Fibroblast of lung (primary cell): ENCODE measurements at regions not wholly inside any gene's neighbourhood (a gene's known extent, or its start where the extent isn't known, plus 50 kb on each side); places are given as distances from the start of the nearest gene placed in this dataset.

ENCODE experiments used
- DNase-seq, 2 donors: peaks; one replicate each; pipeline versions ENCODE4 v3.0.0 to v3.0.0-alpha.2; 2010; ENCODE audit warnings: low read depth in 2 of 2
- H2AFZ ChIP-seq: 2 replicates; pipeline ENCODE4 v1.5.1; 2012; ENCODE audit warnings: low read length, control low read depth, inconsistent platforms
- H3K27ac ChIP-seq: 2 replicates; pipeline ENCODE4 v1.5.1; 2011; ENCODE audit warnings: low read length, control low read depth; ENCODE audit not compliant: insufficient read depth
- H3K27me3 ChIP-seq: 2 replicates; pipeline ENCODE4 v1.5.1; 2011; ENCODE audit warnings: mild to moderate bottlenecking, low read length; ENCODE audit not compliant: control insufficient read depth, insufficient read depth
- H3K36me3 ChIP-seq: 2 replicates; pipeline ENCODE4 v1.5.1; 2011; ENCODE audit warnings: low read length; ENCODE audit not compliant: control insufficient read depth, insufficient read depth
- H3K4me1 ChIP-seq: 2 replicates; pipeline ENCODE4 v1.5.1; 2011; ENCODE audit warnings: low read length; ENCODE audit not compliant: control insufficient read depth, insufficient read depth; ENCODE audit errors: extremely low read depth
- H3K4me2 ChIP-seq: 2 replicates; pipeline ENCODE4 v1.5.1; 2011; ENCODE audit warnings: low read length, control low read depth; ENCODE audit not compliant: insufficient read depth; ENCODE audit errors: extremely low read depth
- H3K4me3 ChIP-seq, 4 experiments: fragments of 200-600 bp in 1 of 4; sonication (generic) in 1 of 4; replicated peaks in 1 of 4; 2 replicates each; pipeline ENCODE4 v1.5.1; 2011 to 2016; ENCODE audit warnings: low read length in 4 of 4, low read depth in 3 of 4, mild to moderate bottlenecking in 3 of 4, control low read depth in 2 of 4, inconsistent platforms in 1 of 4, mixed read lengths in 1 of 4; ENCODE audit not compliant: insufficient read depth in 1 of 4; ENCODE audit errors: control extremely low read depth in 1 of 4
- H3K79me2 ChIP-seq: 2 replicates; pipeline ENCODE4 v1.5.1; 2012; ENCODE audit warnings: mild to moderate bottlenecking, low read length, inconsistent platforms; ENCODE audit not compliant: control insufficient read depth, insufficient read depth
- H3K9ac ChIP-seq: 2 replicates; pipeline ENCODE4 v1.5.1; 2011; ENCODE audit warnings: mild to moderate bottlenecking, low read length, control low read depth; ENCODE audit not compliant: insufficient read depth
- H3K9me3 ChIP-seq: 2 replicates; pipeline ENCODE4 v1.5.1; 2012; ENCODE audit warnings: low read depth, low read length; ENCODE audit not compliant: control insufficient read depth, insufficient read depth
- H4K20me1 ChIP-seq: 2 replicates; pipeline ENCODE4 v1.5.1; 2011; ENCODE audit warnings: low read length; ENCODE audit not compliant: control insufficient read depth, insufficient read depth; ENCODE audit errors: extremely low read depth
- CTCF ChIP-seq, 2 donors: IDR thresholded peaks in 1 of 2; conservative IDR thresholded peaks in 1 of 2; 1 replicate in 1 of 2; 2 replicates in 1 of 2; pipeline ENCODE4 v1.5.1; 2011 to 2012; ENCODE audit warnings: low read length in 2 of 2, control low read depth in 1 of 2, inconsistent platforms in 1 of 2, low read depth in 1 of 2, mild to moderate bottlenecking in 1 of 2
- EZH2 ChIP-seq: IDR thresholded peaks from 2 replicates; pipeline ENCODE4 v1.5.1; 2012; ENCODE audit warnings: low read length, control low read depth, mild to moderate bottlenecking; ENCODE audit errors: missing control alignments

GRCh38 chr6:44006872-44007303 lies 120.4 kb downstream of the MRPL14 start:
- no peaks in the 10 kb centered on the region for H3K9me3 ChIP-seq
- H3K79me2 ChIP-seq: no peaks in the 10 kb centered on the region
- H3K4me1 ChIP-seq: peaks cover 33% of the 10 kb centered on the region
- H3K27me3 ChIP-seq: no peaks in the 10 kb centered on the region
- no peaks in the 10 kb centered on the region for H4K20me1 ChIP-seq
- TF ChIP-seq CTCF (conservative IDR thresholded peaks at IDR 0.05 in 1 of 2, IDR thresholded peaks at IDR 0.05 in 1 of 2; ENCODE audit: low read depth in 1 of 2, low read length in 2 of 2) (no peak), EZH2 (no peak)
- H3K36me3 ChIP-seq: no peaks in the 10 kb centered on the region
- H3K4me3 ChIP-seq: no peak overlapping the region
- no peak overlapping the region for H3K27ac ChIP-seq
- no peak overlapping the region for H2AFZ ChIP-seq
- DNase-seq: no peak
- H3K4me2 ChIP-seq: no peak overlapping the region
- no peak overlapping the region for H3K9ac ChIP-seq

GRCh38 chr6:44006123-44006871 lies 121.0 kb downstream of the MRPL14 start:
- Histone ChIP-seq H3K27ac (no peak overlapping the region), H2AFZ (no peak overlapping the region)

GRCh38 chr6:44005507-44005903 lies 121.7 kb downstream of the MRPL14 start:
- Histone ChIP-seq H2AFZ (no peak overlapping the region), H3K4me2 (no peak overlapping the region), H3K9ac (no peak overlapping the region), H3K4me3 (no peak overlapping the region), H4K20me1 (no peaks in the 10 kb centered on the region), H3K79me2 (no peaks in the 10 kb centered on the region), H3K36me3 (no peaks in the 10 kb centered on the region), H3K4me1 (peaks cover 23% of the 10 kb centered on the region), H3K9me3 (no peaks in the 10 kb centered on the region), H3K27ac (no peak overlapping the region), H3K27me3 (no peaks in the 10 kb centered on the region)
- TF ChIP-seq EZH2: no peak
- DNase-seq: no peak

More at GRCh38 chr6:44006123-44006871, 121.0 kb downstream of the MRPL14 start:
- no peak overlapping the region for H3K4me2 ChIP-seq
- H3K9me3 ChIP-seq: no peaks in the 10 kb centered on the region
- H3K4me3 ChIP-seq: no peak overlapping the region
- H4K20me1 ChIP-seq: no peaks in the 10 kb centered on the region
- H3K36me3 ChIP-seq: no peaks in the 10 kb centered on the region
- DNase-seq: peak in 1 of 2 donors; percentile 68
- H3K4me1 ChIP-seq: peaks cover 27% of the 10 kb centered on the region
- no peaks in the 10 kb centered on the region for H3K27me3 ChIP-seq
- H3K79me2 ChIP-seq: no peaks in the 10 kb centered on the region
- TF ChIP-seq CTCF (conservative IDR thresholded peaks at IDR 0.05 in 1 of 2, IDR thresholded peaks at IDR 0.05 in 1 of 2; ENCODE audit: low read depth in 1 of 2, low read length in 2 of 2): no peak
- TF ChIP-seq EZH2: no peak
- no peak overlapping the region for H3K9ac ChIP-seq
